Panc1 (cell line): ENCODE measurements at regions not wholly inside any gene's neighbourhood (a gene's known extent, or its start where the extent isn't known, plus 50 kb on each side); places are given as distances from the start of the nearest gene placed in this dataset.

Experiments
- ATAC-seq: fragments of 200-7000 bp; cut with Tn5 transposase; 2 replicates; pipeline ENCODE4 v1.9.1; 2020; ENCODE audit warnings: mild to moderate bottlenecking, moderate library complexity
- BruUV-seq: library from RNA; stranded (reverse); fragments of 400-500 nt; replicated peaks from 2 replicates; lab custom pipeline; 2021; lab: Mats Ljungman, UMichigan
- CTCF ChIA-PET: fragments of 300-600 bp; sonication (Branson Sonifier 250); formaldehyde crosslinking; loops from one replicate; lab custom pipeline; 2022; ENCODE audit warnings: antibody characterized with exemption; lab: Charles Lee
- POLR2A ChIA-PET: fragments of 300-600 bp; sonication (Branson Sonifier 250); formaldehyde crosslinking; loops from one replicate; lab custom pipeline; 2022; ENCODE audit warnings: antibody characterized with exemption; lab: Charles Lee
- DNase-seq: peaks from one replicate; pipeline ENCODE4 v3.0.0-alpha.2; 2010; ENCODE audit warnings: low read depth, low spot score
- H3K27ac ChIP-seq: 2 replicates; pipeline ENCODE4 v1.5.1; 2011; ENCODE audit warnings: mild to moderate bottlenecking, low read length, inconsistent platforms
- H3K27me3 ChIP-seq: fragments of 200-500 bp; sonication (Bioruptor generic); 2 replicates; pipeline ENCODE4 v1.6.0; 2014; ENCODE audit warnings: low read length, inconsistent platforms; ENCODE audit not compliant: control insufficient read depth, insufficient read depth
- H3K36me3 ChIP-seq: fragments of 200-500 bp; sonication (Bioruptor generic); 2 replicates; pipeline ENCODE4 v1.5.1; 2014; ENCODE audit warnings: inconsistent platforms, mild to moderate bottlenecking, low read length, moderate library complexity; ENCODE audit not compliant: control insufficient read depth, insufficient read depth
- H3K4me1 ChIP-seq: 2 replicates; pipeline ENCODE4 v1.5.1; 2011; ENCODE audit warnings: inconsistent platforms, mild to moderate bottlenecking, low read length, moderate library complexity; ENCODE audit not compliant: control insufficient read depth, insufficient read depth
- H3K4me3 ChIP-seq, 2 experiments: 2 replicates each; pipeline ENCODE4 v1.5.1; 2011 to 2012; ENCODE audit warnings: low read depth in 2 of 2, low read length in 2 of 2, mild to moderate bottlenecking in 2 of 2, inconsistent platforms in 1 of 2, moderate library complexity in 1 of 2
- H3K9me3 ChIP-seq: fragments of 200-500 bp; sonication (Bioruptor generic); 2 replicates; pipeline ENCODE4 v1.5.1; 2014; ENCODE audit warnings: low read depth, mild to moderate bottlenecking, inconsistent platforms, low read length, moderate library complexity; ENCODE audit not compliant: control insufficient read depth, insufficient read depth
- POLR2AphosphoS5 ChIP-seq: IDR thresholded peaks from 2 replicates; pipeline ENCODE4 v1.6.1; 2012; ENCODE audit warnings: mild to moderate bottlenecking, low read depth, low read length, moderate library complexity
- SIN3A ChIP-seq: IDR thresholded peaks from 2 replicates; pipeline ENCODE4 v1.6.1; 2012; ENCODE audit warnings: low read depth, mild to moderate bottlenecking, low read length, moderate library complexity, borderline replicate concordance; ENCODE audit not compliant: insufficient read depth
- TCF7L2 ChIP-seq: IDR thresholded peaks from 2 replicates; pipeline ENCODE4 v1.6.1; 2011; ENCODE audit warnings: mild to moderate bottlenecking, low read depth, low read length, inconsistent platforms
- in situ Hi-C: cut with HindIII; loops from 2 replicates; pipeline ENCODE4 v1.10.0; 2016; ENCODE audit warnings: low sequenced_read_pairs, low pct_unique_long_range_greater_than_20kb
- intact Hi-C: fragments of 100-400 bp; cut with micrococcal nuclease; formaldehyde crosslinking; loops from one replicate; pipeline ENCODE4 v1.10.0; 2022; ENCODE audit not compliant: unreplicated experiment
- TF ChIP-seq, protein P1 (sequence below): fragments of 450-650 bp; IDR thresholded peaks from 2 replicates; pipeline ENCODE4 v1.5.1; 2017; ENCODE audit warnings: mild to moderate bottlenecking
- TF ChIP-seq, protein P2 (sequence below), 2 experiments: IDR thresholded peaks; 2 replicates each; pipeline ENCODE4 v1.6.1; 2011 to 2012; ENCODE audit warnings: low read depth in 2 of 2, control low read depth in 1 of 2, low read length in 1 of 2, mild to moderate bottlenecking in 1 of 2, moderate library complexity in 1 of 2; ENCODE audit not compliant: insufficient read depth in 1 of 2

GRCh38 chr11:127223633-127224032, 223.1 kb upstream of the KIRREL3 start:
- Histone ChIP-seq H3K27ac (no peak overlapping the region), H3K4me3 (no peak overlapping the region), H3K9me3 (no peaks in the 10 kb centered on the region), H3K27me3 (no peaks in the 10 kb centered on the region), H3K4me1 (no peaks in the 10 kb centered on the region), H3K36me3 (no peaks in the 10 kb centered on the region)
- TF ChIP-seq TCF7L2 (no peak), POLR2AphosphoS5 (no peak), SIN3A (no peak)
- TF ChIP-seq, protein P1, sequence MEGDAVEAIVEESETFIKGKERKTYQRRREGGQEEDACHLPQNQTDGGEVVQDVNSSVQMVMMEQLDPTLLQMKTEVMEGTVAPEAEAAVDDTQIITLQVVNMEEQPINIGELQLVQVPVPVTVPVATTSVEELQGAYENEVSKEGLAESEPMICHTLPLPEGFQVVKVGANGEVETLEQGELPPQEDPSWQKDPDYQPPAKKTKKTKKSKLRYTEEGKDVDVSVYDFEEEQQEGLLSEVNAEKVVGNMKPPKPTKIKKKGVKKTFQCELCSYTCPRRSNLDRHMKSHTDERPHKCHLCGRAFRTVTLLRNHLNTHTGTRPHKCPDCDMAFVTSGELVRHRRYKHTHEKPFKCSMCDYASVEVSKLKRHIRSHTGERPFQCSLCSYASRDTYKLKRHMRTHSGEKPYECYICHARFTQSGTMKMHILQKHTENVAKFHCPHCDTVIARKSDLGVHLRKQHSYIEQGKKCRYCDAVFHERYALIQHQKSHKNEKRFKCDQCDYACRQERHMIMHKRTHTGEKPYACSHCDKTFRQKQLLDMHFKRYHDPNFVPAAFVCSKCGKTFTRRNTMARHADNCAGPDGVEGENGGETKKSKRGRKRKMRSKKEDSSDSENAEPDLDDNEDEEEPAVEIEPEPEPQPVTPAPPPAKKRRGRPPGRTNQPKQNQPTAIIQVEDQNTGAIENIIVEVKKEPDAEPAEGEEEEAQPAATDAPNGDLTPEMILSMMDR, result no peak
- TF ChIP-seq, protein P2, sequence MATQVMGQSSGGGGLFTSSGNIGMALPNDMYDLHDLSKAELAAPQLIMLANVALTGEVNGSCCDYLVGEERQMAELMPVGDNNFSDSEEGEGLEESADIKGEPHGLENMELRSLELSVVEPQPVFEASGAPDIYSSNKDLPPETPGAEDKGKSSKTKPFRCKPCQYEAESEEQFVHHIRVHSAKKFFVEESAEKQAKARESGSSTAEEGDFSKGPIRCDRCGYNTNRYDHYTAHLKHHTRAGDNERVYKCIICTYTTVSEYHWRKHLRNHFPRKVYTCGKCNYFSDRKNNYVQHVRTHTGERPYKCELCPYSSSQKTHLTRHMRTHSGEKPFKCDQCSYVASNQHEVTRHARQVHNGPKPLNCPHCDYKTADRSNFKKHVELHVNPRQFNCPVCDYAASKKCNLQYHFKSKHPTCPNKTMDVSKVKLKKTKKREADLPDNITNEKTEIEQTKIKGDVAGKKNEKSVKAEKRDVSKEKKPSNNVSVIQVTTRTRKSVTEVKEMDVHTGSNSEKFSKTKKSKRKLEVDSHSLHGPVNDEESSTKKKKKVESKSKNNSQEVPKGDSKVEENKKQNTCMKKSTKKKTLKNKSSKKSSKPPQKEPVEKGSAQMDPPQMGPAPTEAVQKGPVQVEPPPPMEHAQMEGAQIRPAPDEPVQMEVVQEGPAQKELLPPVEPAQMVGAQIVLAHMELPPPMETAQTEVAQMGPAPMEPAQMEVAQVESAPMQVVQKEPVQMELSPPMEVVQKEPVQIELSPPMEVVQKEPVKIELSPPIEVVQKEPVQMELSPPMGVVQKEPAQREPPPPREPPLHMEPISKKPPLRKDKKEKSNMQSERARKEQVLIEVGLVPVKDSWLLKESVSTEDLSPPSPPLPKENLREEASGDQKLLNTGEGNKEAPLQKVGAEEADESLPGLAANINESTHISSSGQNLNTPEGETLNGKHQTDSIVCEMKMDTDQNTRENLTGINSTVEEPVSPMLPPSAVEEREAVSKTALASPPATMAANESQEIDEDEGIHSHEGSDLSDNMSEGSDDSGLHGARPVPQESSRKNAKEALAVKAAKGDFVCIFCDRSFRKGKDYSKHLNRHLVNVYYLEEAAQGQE (IDR thresholded peaks at IDR 0.05; ENCODE audit: insufficient read depth in 1 of 2, low read depth in 2 of 2, low read length in 1 of 2), result no peak
- intact Hi-C loops, result no loop called here
- DNase-seq, result no peak
- BruUV-seq, result no TSS peak
- POLR2A ChIA-PET, result no interaction called here
- CTCF ChIA-PET, result no interaction called here
- in situ Hi-C loops, result no loop called here
- ATAC-seq, result no peak

- no peaks in the 10 kb centered on the region for H3K36me3 ChIP-seq
- ATAC-seq (no peak), DNase-seq (no peak)
- POLR2A ChIA-PET, result no interaction called here
- H3K27ac ChIP-seq, result no peak overlapping the region
- H3K4me3 ChIP-seq, result no peak overlapping the region
- no TSS peak for BruUV-seq
- H3K27me3 ChIP-seq, result no peaks in the 10 kb centered on the region
- no peaks in the 10 kb centered on the region for H3K4me1 ChIP-seq
- TF ChIP-seq, protein P2 (IDR thresholded peaks at IDR 0.05; ENCODE audit: insufficient read depth in 1 of 2, low read depth in 2 of 2, low read length in 1 of 2), result no peak
- no peak for TF ChIP-seq SIN3A
- TF ChIP-seq POLR2AphosphoS5, result no peak
- no peak for TF ChIP-seq TCF7L2
- TF ChIP-seq, protein P1, result no peak
- intact Hi-C loops, result no loop called here
- no peaks in the 10 kb centered on the region for H3K9me3 ChIP-seq
- CTCF ChIA-PET, result no interaction called here
- in situ Hi-C loops, result no loop called here
Observed at GRCh38 chr11:127223026-127223425, 222.5 kb upstream of the KIRREL3 start.
